ENCODE measurements at regions not wholly inside any gene's neighbourhood (a gene's known extent, or its start where the extent isn't known, plus 50 kb on each side); places are given as distances from the start of the nearest gene placed in this dataset.
"Not testable (repeated sequence)": the region's sequence is repeated elsewhere in the genome, so short reads cannot be mapped to it uniquely, and the experiment has no call there.

DNA sequence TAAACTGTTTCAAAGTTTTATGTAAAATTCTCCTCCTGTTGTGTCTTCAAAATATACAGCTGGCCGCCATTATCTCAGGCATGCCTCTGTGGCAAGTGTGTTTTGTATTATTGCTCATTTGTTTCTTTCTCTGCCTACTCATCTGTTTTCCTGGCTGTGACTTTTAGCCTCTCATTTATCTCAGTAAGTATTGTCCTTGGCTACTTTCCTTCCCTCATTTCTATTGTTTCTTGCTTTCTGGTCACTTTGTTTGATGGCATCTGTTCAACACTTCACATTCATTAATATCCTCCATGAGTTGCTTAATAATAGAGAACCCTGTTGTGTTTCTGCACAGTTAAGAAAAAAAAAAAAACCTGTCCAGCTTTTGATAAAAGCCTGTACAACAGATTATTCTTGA, 869.4 kb downstream of the PCDH17 start:
- Histone ChIP-seq H3K36me3 (no peaks in the 10 kb centered on the region), H3K4me3 (ENCODE audit: low read depth, low read length) (no peak overlapping the region), H3K9me3 (ENCODE audit: severe bottlenecking) (no peaks in the 10 kb centered on the region), H3K27ac (no peak overlapping the region), H3K27me3 (ENCODE audit: insufficient read depth, low read depth, severe bottlenecking) (no peaks in the 10 kb centered on the region)
- TF ChIP-seq, protein P1, sequence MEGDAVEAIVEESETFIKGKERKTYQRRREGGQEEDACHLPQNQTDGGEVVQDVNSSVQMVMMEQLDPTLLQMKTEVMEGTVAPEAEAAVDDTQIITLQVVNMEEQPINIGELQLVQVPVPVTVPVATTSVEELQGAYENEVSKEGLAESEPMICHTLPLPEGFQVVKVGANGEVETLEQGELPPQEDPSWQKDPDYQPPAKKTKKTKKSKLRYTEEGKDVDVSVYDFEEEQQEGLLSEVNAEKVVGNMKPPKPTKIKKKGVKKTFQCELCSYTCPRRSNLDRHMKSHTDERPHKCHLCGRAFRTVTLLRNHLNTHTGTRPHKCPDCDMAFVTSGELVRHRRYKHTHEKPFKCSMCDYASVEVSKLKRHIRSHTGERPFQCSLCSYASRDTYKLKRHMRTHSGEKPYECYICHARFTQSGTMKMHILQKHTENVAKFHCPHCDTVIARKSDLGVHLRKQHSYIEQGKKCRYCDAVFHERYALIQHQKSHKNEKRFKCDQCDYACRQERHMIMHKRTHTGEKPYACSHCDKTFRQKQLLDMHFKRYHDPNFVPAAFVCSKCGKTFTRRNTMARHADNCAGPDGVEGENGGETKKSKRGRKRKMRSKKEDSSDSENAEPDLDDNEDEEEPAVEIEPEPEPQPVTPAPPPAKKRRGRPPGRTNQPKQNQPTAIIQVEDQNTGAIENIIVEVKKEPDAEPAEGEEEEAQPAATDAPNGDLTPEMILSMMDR (IDR thresholded peaks at IDR 0.05; ENCODE audit: low read depth, low read length): no peak
- no peak for DNase-seq

- H3K27ac ChIP-seq; H3K27me3 ChIP-seq (ENCODE audit: insufficient read depth, low read depth, severe bottlenecking); H3K36me3 ChIP-seq: not testable (repeated sequence)
Measured at GRCh38 chr13:58504202-58504700, 872.7 kb downstream of the PCDH17 start.

GRCh38 chr13:58505262-58505920, 873.8 kb downstream of the PCDH17 start:
- DNase-seq; H3K4me3 ChIP-seq (ENCODE audit: low read depth, low read length); H3K27ac ChIP-seq; H3K36me3 ChIP-seq; H3K9me3 ChIP-seq (ENCODE audit: severe bottlenecking); H3K27me3 ChIP-seq (ENCODE audit: insufficient read depth, low read depth, severe bottlenecking): not testable (repeated sequence)

More at GRCh38 chr13:58504202-58504700, 872.7 kb downstream of the PCDH17 start:
- not testable (repeated sequence) for H3K9me3 ChIP-seq (ENCODE audit: severe bottlenecking); H3K4me3 ChIP-seq (ENCODE audit: low read depth, low read length); DNase-seq

GRCh38 chr13:58528351-58528750, 896.8 kb downstream of the PCDH17 start:
- TF ChIP-seq, protein P1 (IDR thresholded peaks at IDR 0.05; ENCODE audit: low read depth, low read length): no peak
- no peaks in the 10 kb centered on the region for H3K36me3 ChIP-seq
- H3K27ac ChIP-seq: no peak overlapping the region
- H3K9me3 ChIP-seq (ENCODE audit: severe bottlenecking): no peaks in the 10 kb centered on the region
- no peak overlapping the region for H3K4me3 ChIP-seq (ENCODE audit: low read depth, low read length)
- H3K27me3 ChIP-seq (ENCODE audit: insufficient read depth, low read depth, severe bottlenecking): no peaks in the 10 kb centered on the region
- no peak for DNase-seq

DNA sequence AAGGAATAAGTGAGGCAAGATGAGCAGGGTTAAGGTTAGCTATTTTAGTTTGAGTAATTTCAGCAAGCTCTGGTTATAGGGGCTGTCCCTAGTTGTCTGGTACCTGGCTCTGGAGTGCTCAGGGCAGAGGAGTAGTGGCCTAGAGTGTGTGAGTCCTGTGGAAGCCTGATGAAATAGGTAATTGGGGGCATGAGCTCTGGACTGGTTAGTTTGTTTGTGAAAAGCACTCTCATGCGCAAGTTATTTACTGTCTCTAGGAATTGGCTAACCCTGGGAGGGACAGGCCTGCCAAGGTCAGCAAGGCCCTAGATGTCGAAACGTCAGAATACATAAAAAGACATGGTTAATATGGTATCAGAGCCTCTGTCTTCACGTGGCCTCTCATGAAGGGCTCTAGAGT, 900.1 kb downstream of the PCDH17 start:
- Histone ChIP-seq H3K4me3 (ENCODE audit: low read depth, low read length) (no peak overlapping the region), H3K27me3 (ENCODE audit: insufficient read depth, low read depth, severe bottlenecking) (no peaks in the 10 kb centered on the region)

GRCh38 chr13:58542530-58542929, 911.0 kb downstream of the PCDH17 start:
- TF ChIP-seq, protein P1 (IDR thresholded peaks at IDR 0.05; ENCODE audit: low read depth, low read length): no peak
- no peaks in the 10 kb centered on the region for H3K36me3 ChIP-seq
- no peak overlapping the region for H3K27ac ChIP-seq
- no peaks in the 10 kb centered on the region for H3K27me3 ChIP-seq (ENCODE audit: insufficient read depth, low read depth, severe bottlenecking)
- H3K9me3 ChIP-seq (ENCODE audit: severe bottlenecking): no peaks in the 10 kb centered on the region
- no peak for DNase-seq
- no peak overlapping the region for H3K4me3 ChIP-seq (ENCODE audit: low read depth, low read length)

More for the DNA sequence above, 900.1 kb downstream of the PCDH17 start:
- Histone ChIP-seq H3K36me3 (no peaks in the 10 kb centered on the region), H3K9me3 (ENCODE audit: severe bottlenecking) (no peaks in the 10 kb centered on the region), H3K27ac (no peak overlapping the region)
- TF ChIP-seq, protein P1 (IDR thresholded peaks at IDR 0.05; ENCODE audit: low read depth, low read length): no peak
- no peak for DNase-seq

DNA sequence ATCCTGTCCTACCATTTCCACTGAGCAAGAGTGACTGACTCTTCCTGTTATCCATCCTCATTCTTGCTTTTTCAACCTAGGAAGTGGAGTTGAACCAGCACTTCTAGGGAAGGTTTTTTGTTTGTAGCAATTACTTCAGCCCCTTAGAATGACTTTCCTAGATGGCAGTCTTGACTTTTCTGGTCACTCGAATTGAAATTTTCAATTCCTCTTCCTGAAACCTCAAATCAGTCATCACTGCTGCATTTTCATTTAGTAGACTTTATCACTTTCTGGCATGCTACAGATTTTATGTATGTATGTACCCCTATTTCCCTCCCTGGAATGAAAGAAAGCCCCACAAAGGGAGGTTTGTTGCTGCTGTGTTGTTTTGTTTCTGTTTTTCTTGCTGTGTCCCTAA, 915.9 kb downstream of the PCDH17 start:
- Histone ChIP-seq H3K27me3 (ENCODE audit: insufficient read depth, low read depth, severe bottlenecking) (no peaks in the 10 kb centered on the region), H3K4me3 (ENCODE audit: low read depth, low read length) (no peak overlapping the region), H3K27ac (no peak overlapping the region), H3K9me3 (ENCODE audit: severe bottlenecking) (no peaks in the 10 kb centered on the region), H3K36me3 (no peaks in the 10 kb centered on the region)
- TF ChIP-seq, protein P1 (IDR thresholded peaks at IDR 0.05; ENCODE audit: low read depth, low read length): no peak
- DNase-seq: no peak

All from WERI-Rb-1 (cell line).